WERI-Rb-1 (cell line): ENCODE measurements at regions not wholly inside any gene's neighbourhood (a gene's known extent, or its start where the extent isn't known, plus 50 kb on each side); places are given as distances from the start of the nearest gene placed in this dataset.

Experiments
- DNase-seq: peaks from one replicate; pipeline ENCODE4 v3.0.0-alpha.2; 2020
- H3K27ac ChIP-seq: fragments of 250-450 bp; sonication (Bioruptor Pico); 2 replicates; pipeline ENCODE4 v1.5.1; 2020; ENCODE audit warnings: mild to moderate bottlenecking, moderate library complexity
- H3K27me3 ChIP-seq: fragments of 250-450 bp; sonication (Bioruptor Pico); 2 replicates; pipeline ENCODE4 v1.5.1; 2021; ENCODE audit warnings: mild to moderate bottlenecking, low read depth, moderate library complexity; ENCODE audit not compliant: insufficient read depth, severe bottlenecking
- H3K36me3 ChIP-seq: fragments of 250-450 bp; sonication (Bioruptor Pico); 2 replicates; pipeline ENCODE4 v1.5.1; 2020; ENCODE audit warnings: mild to moderate bottlenecking, moderate library complexity
- H3K4me3 ChIP-seq: 2 replicates; pipeline ENCODE4 v1.5.1; 2011; ENCODE audit warnings: low read depth, mild to moderate bottlenecking, control low read depth, low read length
- H3K9me3 ChIP-seq: fragments of 250-450 bp; sonication (Bioruptor Pico); 2 replicates; pipeline ENCODE4 v1.5.1; 2021; ENCODE audit warnings: mild to moderate bottlenecking, moderate library complexity; ENCODE audit not compliant: severe bottlenecking
- TF ChIP-seq, protein P1 (sequence below): IDR thresholded peaks from 2 replicates; pipeline ENCODE4 v1.5.1; 2011; ENCODE audit warnings: low read depth, mild to moderate bottlenecking, control low read depth, inconsistent platforms, low read length

DNA sequence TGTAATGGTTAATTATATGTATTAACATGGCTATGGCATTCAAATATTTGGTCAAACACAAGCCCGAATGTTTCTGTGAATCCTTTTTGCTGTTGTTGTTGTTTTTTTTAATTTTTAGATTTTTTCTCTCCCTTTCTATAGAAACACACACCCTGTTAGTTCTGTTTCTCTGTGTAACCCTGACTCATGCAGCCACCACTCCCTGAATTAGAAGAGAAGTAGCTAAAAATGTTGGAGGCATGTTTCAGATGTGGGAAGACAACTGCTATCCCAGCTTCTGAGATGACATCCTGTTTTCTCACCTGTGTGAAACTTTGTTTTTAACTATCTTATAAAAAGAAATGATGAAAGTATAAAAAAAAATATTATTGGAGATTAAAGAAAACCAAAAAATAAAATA is 219.6 kb upstream of the RGPD4 start:
- Histone ChIP-seq H3K4me3 (no peak overlapping the region), H3K27ac (no peak overlapping the region), H3K36me3 (no peaks in the 10 kb centered on the region), H3K9me3 (no peaks in the 10 kb centered on the region), H3K27me3 (peaks cover 44% of the 10 kb centered on the region)
- TF ChIP-seq, protein P1, sequence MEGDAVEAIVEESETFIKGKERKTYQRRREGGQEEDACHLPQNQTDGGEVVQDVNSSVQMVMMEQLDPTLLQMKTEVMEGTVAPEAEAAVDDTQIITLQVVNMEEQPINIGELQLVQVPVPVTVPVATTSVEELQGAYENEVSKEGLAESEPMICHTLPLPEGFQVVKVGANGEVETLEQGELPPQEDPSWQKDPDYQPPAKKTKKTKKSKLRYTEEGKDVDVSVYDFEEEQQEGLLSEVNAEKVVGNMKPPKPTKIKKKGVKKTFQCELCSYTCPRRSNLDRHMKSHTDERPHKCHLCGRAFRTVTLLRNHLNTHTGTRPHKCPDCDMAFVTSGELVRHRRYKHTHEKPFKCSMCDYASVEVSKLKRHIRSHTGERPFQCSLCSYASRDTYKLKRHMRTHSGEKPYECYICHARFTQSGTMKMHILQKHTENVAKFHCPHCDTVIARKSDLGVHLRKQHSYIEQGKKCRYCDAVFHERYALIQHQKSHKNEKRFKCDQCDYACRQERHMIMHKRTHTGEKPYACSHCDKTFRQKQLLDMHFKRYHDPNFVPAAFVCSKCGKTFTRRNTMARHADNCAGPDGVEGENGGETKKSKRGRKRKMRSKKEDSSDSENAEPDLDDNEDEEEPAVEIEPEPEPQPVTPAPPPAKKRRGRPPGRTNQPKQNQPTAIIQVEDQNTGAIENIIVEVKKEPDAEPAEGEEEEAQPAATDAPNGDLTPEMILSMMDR: no peak
- no peak for DNase-seq

DNA sequence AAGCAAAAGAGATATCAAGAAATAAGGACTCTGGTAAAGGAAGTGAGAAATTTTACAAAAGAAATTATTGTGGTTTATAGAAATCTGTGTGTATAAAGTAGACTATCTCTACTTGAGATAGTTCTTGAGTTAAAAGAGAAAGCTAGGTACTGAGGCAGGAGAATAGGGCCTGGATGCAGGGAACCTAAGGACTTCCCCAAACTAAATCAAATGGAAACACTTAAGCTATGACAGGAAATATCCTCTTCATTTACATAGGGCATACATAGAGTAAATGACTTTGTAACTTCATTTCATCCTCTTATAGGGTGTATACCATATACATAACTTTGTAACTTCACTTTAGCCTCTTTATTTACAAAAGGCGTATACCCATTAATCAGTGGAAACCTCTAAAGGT is 219.2 kb upstream of the RGPD4 start:
- TF ChIP-seq, protein P1: no peak
- Histone ChIP-seq H3K9me3 (no peaks in the 10 kb centered on the region), H3K4me3 (no peak overlapping the region), H3K36me3 (no peaks in the 10 kb centered on the region), H3K27ac (no peak overlapping the region), H3K27me3 (peaks cover 48% of the 10 kb centered on the region)
- DNase-seq: no peak

DNA sequence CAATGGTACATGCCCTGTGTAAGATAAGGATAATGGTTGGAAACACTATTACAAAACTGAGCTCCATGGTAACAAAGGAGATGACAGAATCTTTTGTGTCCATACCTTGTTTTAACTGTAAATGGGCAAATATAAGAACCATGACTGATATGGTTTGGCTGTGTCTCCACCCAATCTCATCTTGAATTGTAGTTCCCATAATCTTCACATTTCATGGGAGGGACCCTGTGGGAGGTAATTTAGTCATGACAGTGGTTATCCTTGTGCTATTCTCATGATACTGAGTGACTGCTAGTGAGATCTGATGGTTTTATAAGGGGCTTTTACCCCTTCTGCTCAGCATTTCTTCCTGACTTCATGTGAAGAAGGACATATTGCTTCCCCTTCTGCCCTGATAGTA is 211.7 kb upstream of the RGPD4 start:
- Histone ChIP-seq H3K36me3 (no peaks in the 10 kb centered on the region), H3K27me3 (peaks cover 24% of the 10 kb centered on the region), H3K27ac (no peak overlapping the region), H3K9me3 (no peaks in the 10 kb centered on the region), H3K4me3 (no peak overlapping the region)
- DNase-seq: no peak
- TF ChIP-seq, protein P1: no peak

DNA sequence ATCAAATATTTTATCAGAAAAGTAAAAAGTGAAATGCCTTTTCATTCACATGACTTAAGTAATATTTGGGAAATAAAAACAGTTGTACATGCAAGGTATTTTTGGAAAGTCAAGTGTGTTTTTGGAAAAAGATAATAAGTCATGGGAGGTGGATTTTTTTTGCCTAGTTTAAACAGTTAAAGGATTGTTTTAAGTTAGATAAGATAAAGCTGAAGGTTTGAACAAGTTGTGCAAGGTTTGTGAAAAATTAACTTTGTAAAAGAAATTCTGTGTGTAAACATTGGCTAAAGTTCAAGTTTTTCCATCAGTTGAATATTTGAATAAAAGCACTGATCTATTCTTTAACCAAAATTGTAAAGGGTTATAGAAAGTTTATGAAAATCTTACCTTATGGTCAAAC is 207.9 kb upstream of the RGPD4 start:
- no peaks in the 10 kb centered on the region for H3K36me3 ChIP-seq
- no peak overlapping the region for H3K4me3 ChIP-seq
- TF ChIP-seq, protein P1: no peak
- DNase-seq: no peak
- H3K27ac ChIP-seq: no peak overlapping the region
- peaks cover 12% of the 10 kb centered on the region for H3K27me3 ChIP-seq
- no peaks in the 10 kb centered on the region for H3K9me3 ChIP-seq

DNA sequence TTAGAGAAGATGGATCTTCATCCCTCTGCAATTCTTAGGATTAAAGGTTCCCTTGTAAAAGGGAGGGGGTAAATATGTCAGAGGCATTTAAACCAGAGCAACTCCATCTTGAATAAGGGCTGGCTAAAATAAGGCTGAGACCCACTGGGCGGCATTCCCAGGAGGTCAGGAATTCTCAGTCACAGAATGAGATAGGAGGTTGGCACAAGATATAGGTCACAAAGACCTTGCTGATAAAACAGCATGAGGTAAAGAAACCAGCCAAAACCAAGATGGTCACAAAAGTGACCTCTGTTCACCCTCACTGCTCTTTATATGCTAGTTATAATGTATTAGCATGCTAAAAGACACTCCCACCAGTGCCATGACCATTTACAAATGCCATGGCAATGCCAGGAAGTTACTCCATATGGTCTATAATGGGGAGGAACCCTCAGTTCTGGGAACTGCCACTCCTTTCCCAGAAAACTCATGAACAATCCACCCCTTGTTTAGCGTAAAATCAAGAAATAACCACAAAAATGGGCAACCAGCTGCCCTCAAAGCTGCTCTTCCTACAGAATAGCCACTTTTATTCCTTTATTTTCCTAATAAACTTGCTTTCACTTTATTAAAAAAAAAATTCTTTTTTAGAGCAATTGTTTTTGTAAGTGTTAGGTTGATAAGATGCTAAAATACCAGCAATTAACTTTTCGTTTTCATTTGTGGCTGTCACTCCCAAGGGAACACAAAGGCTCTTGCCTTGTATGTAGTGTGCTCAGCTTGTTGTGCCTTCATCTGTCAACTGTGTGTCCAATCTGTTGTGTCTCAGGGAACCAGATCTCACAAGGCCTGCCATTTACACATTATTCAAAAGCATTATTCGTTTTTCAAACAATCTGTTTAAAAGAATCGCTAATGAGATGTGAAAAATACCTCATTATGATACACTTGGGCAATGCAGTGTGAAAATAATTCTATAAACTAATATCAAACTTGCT is 205.2 kb upstream of the RGPD4 start:
- Histone ChIP-seq H3K9me3 (no peaks in the 10 kb centered on the region), H3K36me3 (no peaks in the 10 kb centered on the region), H3K27ac (no peak overlapping the region), H3K27me3 (peaks cover 17% of the 10 kb centered on the region), H3K4me3 (no peak overlapping the region)
- DNase-seq: no peak
- TF ChIP-seq, protein P1: no peak
